ENCODE measurements at regions not wholly inside any gene's neighbourhood (a gene's known extent, or its start where the extent isn't known, plus 50 kb on each side); places are given as distances from the start of the nearest gene placed in this dataset.
"Not testable (repeated sequence)": the region's sequence is repeated elsewhere in the genome, so short reads cannot be mapped to it uniquely, and the experiment has no call there.

- TF ChIP-seq REST (IDR thresholded peaks at IDR 0.05; ENCODE audit: insufficient replicate concordance, low read depth) (no peak), POLR2AphosphoS5 (IDR thresholded peaks at IDR 0.05; ENCODE audit: low read depth) (no peak), SPI1 (IDR thresholded peaks at IDR 0.05; ENCODE audit: borderline replicate concordance, low read depth) (no peak), GABPA (IDR thresholded peaks at IDR 0.05; ENCODE audit: low read depth) (no peak), CTCF (IDR thresholded peaks at IDR 0.05; ENCODE audit: insufficient read depth, low read length) (no peak)
- no peak overlapping the region for H3K4me3 ChIP-seq (replicated peaks; ENCODE audit: insufficient read depth, low read length)
- no peak overlapping the region for H3K27ac ChIP-seq (replicated peaks)
- no peak for DNase-seq (ENCODE audit: low read depth in 1 of 2, low spot score in 1 of 2)
- H3K27me3 ChIP-seq (ENCODE audit: insufficient read depth, poor library complexity, severe bottlenecking): peaks cover under 1% of the 10 kb centered on the region
Measured at GRCh38 chr22:48482771-48483170, 1344.9 kb downstream of the BRD1 start.

- H3K27me3 ChIP-seq (ENCODE audit: insufficient read depth, poor library complexity, severe bottlenecking); H3K27ac ChIP-seq (replicated peaks); H3K4me3 ChIP-seq (replicated peaks; ENCODE audit: insufficient read depth, low read length); DNase-seq (ENCODE audit: low read depth in 1 of 2, low spot score in 1 of 2): not testable (repeated sequence)
Measured at GRCh38 chr22:48482198-48482597, 1345.5 kb downstream of the BRD1 start.

- DNase-seq (ENCODE audit: low read depth in 1 of 2, low spot score in 1 of 2): no peak
- Histone ChIP-seq H3K4me3 (replicated peaks; ENCODE audit: insufficient read depth, low read length) (no peak overlapping the region), H3K27ac (replicated peaks) (no peak overlapping the region), H3K27me3 (ENCODE audit: insufficient read depth, poor library complexity, severe bottlenecking) (no peaks in the 10 kb centered on the region)
- TF ChIP-seq SPI1 (IDR thresholded peaks at IDR 0.05; ENCODE audit: borderline replicate concordance, low read depth) (no peak), CTCF (IDR thresholded peaks at IDR 0.05; ENCODE audit: insufficient read depth, low read length) (no peak), GABPA (IDR thresholded peaks at IDR 0.05; ENCODE audit: low read depth) (no peak), POLR2AphosphoS5 (IDR thresholded peaks at IDR 0.05; ENCODE audit: low read depth) (no peak), REST (IDR thresholded peaks at IDR 0.05; ENCODE audit: insufficient replicate concordance, low read depth) (no peak)
Measured at GRCh38 chr22:48481748-48482147, 1345.9 kb downstream of the BRD1 start.

GRCh38 chr22:48478529-48479265 is 1349.0 kb downstream of the BRD1 start:
- H3K4me3 ChIP-seq (replicated peaks; ENCODE audit: insufficient read depth, low read length): no peak overlapping the region
- H3K27me3 ChIP-seq (ENCODE audit: insufficient read depth, poor library complexity, severe bottlenecking): no peaks in the 10 kb centered on the region
- no peak overlapping the region for H3K27ac ChIP-seq (replicated peaks)
- TF ChIP-seq GABPA (IDR thresholded peaks at IDR 0.05; ENCODE audit: low read depth) (no peak), SPI1 (IDR thresholded peaks at IDR 0.05; ENCODE audit: borderline replicate concordance, low read depth) (no peak), CTCF (IDR thresholded peaks at IDR 0.05; ENCODE audit: insufficient read depth, low read length) (no peak), REST (IDR thresholded peaks at IDR 0.05; ENCODE audit: insufficient replicate concordance, low read depth) (no peak), POLR2AphosphoS5 (IDR thresholded peaks at IDR 0.05; ENCODE audit: low read depth) (no peak)
- no peak for DNase-seq (ENCODE audit: low read depth in 1 of 2, low spot score in 1 of 2)

All from HL-60 (cell line).